ENCODE measurements at regions not wholly inside any gene's neighbourhood (a gene's known extent, or its start where the extent isn't known, plus 50 kb on each side); places are given as distances from the start of the nearest gene placed in this dataset.

DNA sequence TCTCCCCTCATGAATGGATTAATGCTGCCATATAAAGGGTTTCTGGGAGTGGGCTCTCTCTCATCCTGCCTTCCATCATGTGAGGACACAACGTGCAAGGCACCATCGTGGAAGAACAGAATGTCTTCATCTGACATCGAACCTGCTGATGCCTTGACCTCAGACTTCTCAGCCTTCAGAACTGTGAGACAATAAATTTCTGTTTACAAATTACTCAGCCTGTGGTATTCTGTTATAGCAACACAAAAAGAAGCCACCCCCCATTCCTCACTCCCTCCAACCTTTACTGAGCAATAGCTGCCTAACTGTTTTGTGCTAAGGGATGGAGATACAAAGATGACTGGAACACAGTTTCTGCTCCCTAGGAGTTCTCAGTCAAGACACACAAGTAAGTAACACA, 106.1 kb upstream of the PLET1 start:
- TF ChIP-seq CTCF (IDR thresholded peaks at IDR 0.05; ENCODE audit: unreplicated experiment): no peak
- Mint-ChIP-seq H3K4me3 (no peak overlapping the region), H3K27ac (no peak overlapping the region), H3K4me1 (peaks cover 1% of the 10 kb centered on the region), H3K27me3 (ENCODE audit: low read depth) (peaks cover 10% of the 10 kb centered on the region), H3K36me3 (no peaks in the 10 kb centered on the region), H3K9me3 (no peaks in the 10 kb centered on the region)
- DNase-seq (ENCODE audit: low spot score in 2 of 2, unreplicated experiment in 2 of 2): no peak

DNA sequence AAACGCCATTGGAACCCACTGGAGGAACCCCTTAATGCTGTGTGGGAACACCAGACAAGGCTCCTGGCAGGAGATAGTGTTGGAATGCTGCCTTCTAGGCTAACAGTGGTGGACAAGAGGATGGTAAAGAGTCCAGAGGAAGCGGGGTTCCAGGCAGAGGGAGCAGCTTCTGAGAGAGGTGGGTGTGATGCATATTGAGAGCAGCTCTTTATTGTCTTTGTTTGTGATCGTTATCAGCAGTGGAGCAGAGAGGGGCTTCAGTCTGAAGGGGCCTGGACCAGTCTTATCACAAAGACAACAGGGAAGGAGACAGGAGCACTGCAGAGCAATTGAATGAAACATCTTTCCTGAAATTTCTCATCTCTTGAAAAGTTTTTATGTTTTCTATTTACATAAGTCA, 106.8 kb upstream of the PLET1 start:
- Mint-ChIP-seq H3K4me3 (no peak overlapping the region), H3K9me3 (peaks cover 3% of the 10 kb centered on the region), H3K27ac (no peak overlapping the region), H3K36me3 (peaks cover 1% of the 10 kb centered on the region), H3K4me1 (peaks cover 1% of the 10 kb centered on the region), H3K27me3 (ENCODE audit: low read depth) (peaks cover 12% of the 10 kb centered on the region)
- no peak for TF ChIP-seq CTCF (IDR thresholded peaks at IDR 0.05; ENCODE audit: unreplicated experiment)
- DNase-seq (ENCODE audit: low spot score in 2 of 2, unreplicated experiment in 2 of 2): no peak

DNA sequence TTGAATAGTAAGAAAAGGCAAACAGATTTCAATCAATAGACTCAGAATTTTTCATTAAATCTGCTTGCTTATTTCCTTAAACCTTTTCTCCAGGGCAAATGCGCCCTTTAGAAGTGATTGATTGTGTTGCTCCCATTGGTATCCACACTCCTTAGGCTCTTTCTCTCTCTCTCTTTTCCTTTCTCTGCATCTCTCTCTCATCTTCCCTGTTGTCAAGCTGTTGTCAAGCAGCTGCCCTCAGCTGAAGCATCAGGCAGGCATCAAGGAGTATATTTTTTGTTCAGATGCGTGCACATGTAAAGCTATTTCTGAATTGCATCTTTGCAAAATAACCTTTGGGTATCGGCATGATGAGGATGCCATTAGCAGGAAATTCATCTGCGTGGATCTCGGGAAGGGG, 107.2 kb upstream of the PLET1 start:
- Mint-ChIP-seq H3K4me1 (peaks cover 1% of the 10 kb centered on the region), H3K36me3 (peaks cover 1% of the 10 kb centered on the region), H3K27me3 (ENCODE audit: low read depth) (peaks cover 14% of the 10 kb centered on the region), H3K9me3 (peaks cover 5% of the 10 kb centered on the region), H3K4me3 (no peak overlapping the region), H3K27ac (no peak overlapping the region)
- TF ChIP-seq CTCF (IDR thresholded peaks at IDR 0.05; ENCODE audit: unreplicated experiment): no peak
- no peak for DNase-seq (ENCODE audit: low spot score in 2 of 2, unreplicated experiment in 2 of 2)

- H3K36me3 Mint-ChIP-seq: peaks cover 1% of the 10 kb centered on the region
- no peak for DNase-seq (ENCODE audit: low spot score in 2 of 2, unreplicated experiment in 2 of 2)
- H3K4me1 Mint-ChIP-seq: peaks cover 1% of the 10 kb centered on the region
- no peak for TF ChIP-seq CTCF (IDR thresholded peaks at IDR 0.05; ENCODE audit: unreplicated experiment)
- H3K27ac Mint-ChIP-seq: no peak overlapping the region
- H3K4me3 Mint-ChIP-seq: no peak overlapping the region
- H3K27me3 Mint-ChIP-seq (ENCODE audit: low read depth): peaks cover 19% of the 10 kb centered on the region
- peaks cover 9% of the 10 kb centered on the region for H3K9me3 Mint-ChIP-seq
Measured at GRCh38 chr11:112368381-112368780, 107.7 kb upstream of the PLET1 start.

DNA sequence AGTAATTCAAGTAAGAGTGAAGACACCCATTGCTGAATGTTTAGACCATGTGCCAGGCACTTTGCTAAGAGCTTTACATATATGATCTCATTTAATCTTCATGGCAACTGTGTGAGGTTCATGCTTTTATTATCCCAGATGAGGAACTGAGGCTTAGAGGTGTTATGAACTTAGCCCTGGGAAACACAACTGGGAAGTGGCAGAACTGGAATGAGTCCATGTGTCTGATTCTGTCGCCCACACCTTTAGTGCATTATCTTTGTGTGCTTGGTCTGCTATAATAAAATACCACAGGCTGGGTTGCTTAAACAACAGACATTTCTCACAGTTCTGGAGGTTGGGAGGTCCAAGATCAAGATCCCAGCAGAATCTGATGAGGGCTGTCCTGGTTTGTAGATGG, 108.7 kb upstream of the PLET1 start:
- Mint-ChIP-seq H3K4me1 (peaks cover 1% of the 10 kb centered on the region), H3K4me3 (no peak overlapping the region), H3K36me3 (peaks cover 1% of the 10 kb centered on the region), H3K9me3 (peaks cover 10% of the 10 kb centered on the region), H3K27me3 (ENCODE audit: low read depth) (peaks cover 22% of the 10 kb centered on the region), H3K27ac (no peak overlapping the region)
- TF ChIP-seq CTCF (IDR thresholded peaks at IDR 0.05; ENCODE audit: unreplicated experiment): no peak
- no peak for DNase-seq (ENCODE audit: low spot score in 2 of 2, unreplicated experiment in 2 of 2)

- H3K9me3 Mint-ChIP-seq: peaks cover 10% of the 10 kb centered on the region
- H3K27me3 Mint-ChIP-seq (ENCODE audit: low read depth): peaks cover 22% of the 10 kb centered on the region
- no peak overlapping the region for H3K27ac Mint-ChIP-seq
- DNase-seq (ENCODE audit: low spot score in 2 of 2, unreplicated experiment in 2 of 2): no peak
- peaks cover 1% of the 10 kb centered on the region for H3K4me1 Mint-ChIP-seq
- peaks cover 1% of the 10 kb centered on the region for H3K36me3 Mint-ChIP-seq
- TF ChIP-seq CTCF (IDR thresholded peaks at IDR 0.05; ENCODE audit: unreplicated experiment): no peak
- no peak overlapping the region for H3K4me3 Mint-ChIP-seq
Measured at GRCh38 chr11:112369916-112370315, 109.3 kb upstream of the PLET1 start.

Measured in mesothelial cell of epicardium (in vitro differentiated cells).